ENCODE measurements at regions not wholly inside any gene's neighbourhood (a gene's known extent, or its start where the extent isn't known, plus 50 kb on each side); places are given as distances from the start of the nearest gene placed in this dataset.
"Not testable (repeated sequence)": the region's sequence is repeated elsewhere in the genome, so short reads cannot be mapped to it uniquely, and the experiment has no call there.

- no peak overlapping the region for H3K4me3 Mint-ChIP-seq
- 5% methylated on average over 5 of the region's 5 CpGs for WGBS (ENCODE audit: insufficient coverage)
- Histone ChIP-seq H3K27me3 (ENCODE audit: control insufficient read depth, insufficient read depth, low read length) (no peaks in the 10 kb centered on the region), H3K9me3 (ENCODE audit: control insufficient read depth, insufficient read depth, low read length) (no peaks in the 10 kb centered on the region), H3K4me1 (ENCODE audit: control insufficient read depth, insufficient read depth, low read length) (no peaks in the 10 kb centered on the region), H3K4me3 (ENCODE audit: low read length) (no peak overlapping the region), H3K36me3 (ENCODE audit: control insufficient read depth, insufficient read depth, low read length) (no peaks in the 10 kb centered on the region), H3K27ac (ENCODE audit: low read length) (no peak overlapping the region)
- ATAC-seq (no peak), DNase-seq (no peak)
- no peak overlapping the region for H3K27ac Mint-ChIP-seq
- H3K4me1 Mint-ChIP-seq, result peaks cover 7 to 11% of the 10 kb centered on the region in 2 donors
- no peaks in the 10 kb centered on the region for H3K9me3 Mint-ChIP-seq
- H3K27me3 Mint-ChIP-seq (ENCODE audit: low read depth in 2 of 2), result no peaks in the 10 kb centered on the region
- intact Hi-C loops (cut with micrococcal nuclease), result no loop called here
- no peak for TF ChIP-seq CTCF (IDR thresholded peaks at IDR 0.05)
- no peaks in the 10 kb centered on the region for H3K36me3 Mint-ChIP-seq
Measured at GRCh38 chr14:86072116-86072894, 542.4 kb downstream of the FLRT2 start.

DNA sequence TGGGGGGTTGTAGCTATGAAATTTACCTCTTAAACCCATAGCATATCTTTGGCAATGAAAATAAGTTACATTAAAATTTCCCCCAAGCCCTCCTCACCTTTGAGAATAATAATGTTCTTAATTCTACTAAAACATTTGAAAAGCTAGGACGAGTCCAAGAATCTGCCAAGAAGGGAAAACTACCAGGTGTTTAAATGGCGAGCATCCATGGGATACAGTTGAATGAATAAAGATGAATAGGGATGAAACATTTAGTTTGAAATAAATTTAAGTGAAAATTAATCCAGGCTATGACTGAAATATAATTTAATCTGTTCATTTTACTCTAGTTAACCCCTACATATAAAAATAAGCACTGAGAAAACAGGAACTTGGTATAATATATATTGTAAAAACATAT lies 536.7 kb downstream of the FLRT2 start:
- ATAC-seq (no peak), DNase-seq (no peak)
- TF ChIP-seq CTCF (IDR thresholded peaks at IDR 0.05), result no peak
- H3K4me3 Mint-ChIP-seq, result no peak overlapping the region
- Histone ChIP-seq H3K4me1 (ENCODE audit: control insufficient read depth, insufficient read depth, low read length) (no peaks in the 10 kb centered on the region), H3K27me3 (ENCODE audit: control insufficient read depth, insufficient read depth, low read length) (no peaks in the 10 kb centered on the region), H3K27ac (ENCODE audit: low read length) (no peak overlapping the region), H3K36me3 (ENCODE audit: control insufficient read depth, insufficient read depth, low read length) (no peaks in the 10 kb centered on the region), H3K9me3 (ENCODE audit: control insufficient read depth, insufficient read depth, low read length) (no peaks in the 10 kb centered on the region), H3K4me3 (ENCODE audit: low read length) (no peak overlapping the region)
- H3K27me3 Mint-ChIP-seq (ENCODE audit: low read depth in 2 of 2), result no peaks in the 10 kb centered on the region
- peaks cover 0 to 3% of the 10 kb centered on the region in 2 donors for H3K9me3 Mint-ChIP-seq
- WGBS (ENCODE audit: insufficient coverage), result 100% methylated on average over 2 of the region's 2 CpGs
- intact Hi-C loops (cut with micrococcal nuclease), result no loop called here
- H3K36me3 Mint-ChIP-seq, result no peaks in the 10 kb centered on the region
- H3K4me1 Mint-ChIP-seq, result peaks cover 0 to 3% of the 10 kb centered on the region in 2 donors
- no peak overlapping the region for H3K27ac Mint-ChIP-seq

- H3K4me3 ChIP-seq (ENCODE audit: low read length), result no peak overlapping the region
- no peaks in the 10 kb centered on the region for H3K36me3 ChIP-seq (ENCODE audit: control insufficient read depth, insufficient read depth, low read length)
- 100% methylated on average over 1 of the region's 3 CpGs for WGBS (ENCODE audit: insufficient coverage)
- H3K36me3 Mint-ChIP-seq, result no peaks in the 10 kb centered on the region
- H3K4me1 Mint-ChIP-seq, result no peaks in the 10 kb centered on the region
- H3K27ac ChIP-seq (ENCODE audit: low read length), result no peak overlapping the region
- TF ChIP-seq CTCF (IDR thresholded peaks at IDR 0.05), result no peak
- no peaks in the 10 kb centered on the region for H3K4me1 ChIP-seq (ENCODE audit: control insufficient read depth, insufficient read depth, low read length)
- DNase-seq, result no peak
- no peaks in the 10 kb centered on the region for H3K27me3 ChIP-seq (ENCODE audit: control insufficient read depth, insufficient read depth, low read length)
- H3K4me3 Mint-ChIP-seq, result no peak overlapping the region
- intact Hi-C loops (cut with micrococcal nuclease), result no loop called here
- H3K9me3 ChIP-seq (ENCODE audit: control insufficient read depth, insufficient read depth, low read length), result no peaks in the 10 kb centered on the region
- no peak for ATAC-seq
- peaks cover 0 to 3% of the 10 kb centered on the region in 2 donors for H3K9me3 Mint-ChIP-seq
- H3K27me3 Mint-ChIP-seq (ENCODE audit: low read depth in 2 of 2), result no peaks in the 10 kb centered on the region
- H3K27ac Mint-ChIP-seq, result no peak overlapping the region
Measured at GRCh38 chr14:86065407-86065806, 535.5 kb downstream of the FLRT2 start.

DNA sequence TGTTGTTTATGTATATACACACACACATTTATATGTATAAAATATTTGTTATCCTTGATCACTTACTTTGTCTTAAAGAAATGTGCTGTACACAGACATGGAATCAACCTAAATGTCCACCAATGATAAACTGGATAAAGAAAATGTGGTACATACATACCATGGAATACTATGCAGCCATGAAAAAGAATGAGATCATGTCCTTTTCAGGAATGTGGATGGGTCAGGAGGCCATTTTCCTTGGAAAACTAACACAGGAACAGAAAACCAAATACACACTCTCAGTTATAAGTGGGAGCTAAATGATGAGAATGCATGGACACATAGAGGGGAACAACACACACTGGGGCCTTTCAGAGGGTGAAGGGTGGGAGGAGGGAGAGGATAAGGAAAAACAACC lies 534.7 kb downstream of the FLRT2 start:
- H3K27me3 Mint-ChIP-seq (ENCODE audit: low read depth in 2 of 2); H3K36me3 ChIP-seq (ENCODE audit: control insufficient read depth, insufficient read depth, low read length); H3K4me3 ChIP-seq (ENCODE audit: low read length); H3K27me3 ChIP-seq (ENCODE audit: control insufficient read depth, insufficient read depth, low read length); H3K4me3 Mint-ChIP-seq; H3K36me3 Mint-ChIP-seq; H3K9me3 ChIP-seq (ENCODE audit: control insufficient read depth, insufficient read depth, low read length); H3K27ac ChIP-seq (ENCODE audit: low read length); H3K27ac Mint-ChIP-seq; H3K9me3 Mint-ChIP-seq; ATAC-seq; H3K4me1 ChIP-seq (ENCODE audit: control insufficient read depth, insufficient read depth, low read length); H3K4me1 Mint-ChIP-seq; DNase-seq; intact Hi-C loops (cut with micrococcal nuclease): not testable (repeated sequence)
